HG02981 (cell line): ENCODE measurements at regions not wholly inside any gene's neighbourhood (a gene's known extent, or its start where the extent isn't known, plus 50 kb on each side); places are given as distances from the start of the nearest gene placed in this dataset.

ENCODE experiments used
- ATAC-seq: cut with Tn5 transposase; IDR thresholded peaks from one replicate; pipeline ENCODE4 v1.9.1; 2021; ENCODE audit warnings: mild to moderate bottlenecking, moderate library complexity; ENCODE audit not compliant: unreplicated experiment

DNA sequence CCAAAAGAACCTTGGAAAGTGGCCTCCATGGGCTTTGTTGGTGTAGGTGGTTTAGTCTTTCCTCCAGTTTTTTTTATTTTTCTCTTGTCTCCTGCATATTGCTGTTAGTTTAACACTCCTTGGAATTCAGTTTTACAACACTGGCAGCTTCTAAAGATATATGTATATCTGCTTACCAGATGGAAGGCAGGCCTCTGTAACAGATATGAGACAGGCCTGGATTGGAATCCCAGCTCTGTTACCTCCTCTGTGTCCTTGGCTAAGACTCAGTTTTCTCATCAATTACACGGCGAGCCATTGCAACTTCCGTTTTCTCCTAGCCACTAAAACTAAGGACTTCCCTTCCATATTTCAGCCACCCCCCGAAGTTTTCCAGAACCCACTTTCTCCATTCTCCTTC lies 133.4 kb upstream of the SMAD1 start:
- no peak for ATAC-seq

GRCh38 chr4:145347684-145348083 lies 134.0 kb upstream of the SMAD1 start:
- ATAC-seq: no peak

DNA sequence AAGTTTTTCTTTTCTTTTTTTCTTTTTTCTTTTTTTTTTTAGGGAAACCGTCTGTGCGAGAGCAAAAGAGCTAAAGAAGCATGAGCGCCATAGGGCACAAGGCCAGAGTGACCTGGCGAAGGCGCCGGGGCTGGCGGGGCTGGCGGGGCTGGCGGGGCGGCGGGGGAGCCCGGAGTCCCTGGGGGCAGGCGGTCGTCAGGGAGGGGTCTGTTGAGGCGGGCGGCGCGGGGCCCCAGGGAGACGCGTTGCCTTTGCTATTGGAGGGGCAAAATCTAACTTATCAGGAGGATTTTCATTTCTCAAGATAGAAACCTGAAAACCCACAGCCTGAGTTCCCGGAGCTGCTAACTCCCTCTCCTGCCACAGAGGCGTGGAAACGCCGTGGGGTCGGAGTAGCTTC lies 135.6 kb upstream of the SMAD1 start:
- no peak for ATAC-seq

GRCh38 chr4:145345401-145345800 lies 136.3 kb upstream of the SMAD1 start:
- ATAC-seq: no peak

DNA sequence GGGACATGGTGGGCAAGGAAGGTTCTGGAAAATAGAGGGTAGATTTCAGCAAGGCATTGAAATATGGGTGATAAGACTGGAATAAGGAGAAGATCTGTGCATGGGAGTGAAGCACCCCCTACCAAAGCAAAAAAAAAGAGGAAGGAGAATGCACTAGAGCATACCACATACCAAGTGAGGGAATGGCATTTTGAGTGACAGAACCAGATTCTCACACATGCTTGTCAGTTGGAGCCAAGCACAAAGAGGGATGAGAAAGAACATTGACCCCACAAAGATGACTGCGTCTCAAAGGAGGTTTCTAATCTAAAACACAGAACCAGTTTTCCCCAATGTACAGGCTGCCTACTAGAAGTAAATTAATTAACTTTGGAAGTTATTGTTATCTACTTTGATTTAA lies 140.3 kb upstream of the SMAD1 start:
- ATAC-seq: no peak

GRCh38 chr4:145340071-145340675 lies 141.5 kb upstream of the SMAD1 start:
- ATAC-seq: no peak

DNA sequence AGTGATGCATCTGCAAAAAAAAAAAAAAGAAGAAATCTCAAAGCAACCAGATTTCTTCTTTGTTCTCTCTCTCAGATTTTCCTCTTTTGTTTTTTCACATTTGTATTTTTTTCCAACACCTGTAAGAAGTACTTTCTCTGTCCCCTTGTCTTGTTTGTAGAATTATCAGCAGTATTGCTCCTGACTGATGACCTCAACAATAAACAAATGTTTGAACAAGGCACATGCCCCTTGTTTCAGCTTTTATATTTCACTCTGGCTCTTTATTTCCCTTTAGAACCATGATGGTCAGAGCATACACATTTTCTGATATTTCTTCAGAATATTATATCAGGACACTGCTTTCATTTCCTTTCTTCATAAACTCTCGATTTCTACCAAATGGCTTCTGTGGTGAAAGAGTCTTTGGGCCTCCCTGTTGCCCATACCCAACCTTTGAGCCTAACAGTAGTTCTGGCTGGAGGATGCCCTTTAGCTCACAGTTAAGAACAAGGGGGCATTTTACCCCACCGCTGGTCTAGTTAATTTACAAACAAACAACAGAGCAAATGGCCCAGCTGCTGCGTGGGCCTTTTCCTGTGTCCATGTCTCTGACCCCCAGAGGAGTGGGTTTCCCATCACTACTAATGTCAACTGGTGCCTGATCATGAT lies 142.5 kb upstream of the SMAD1 start:
- ATAC-seq: no peak

- no peak for ATAC-seq
These were observed 143.1 kb upstream of the SMAD1 start for GRCh38 chr4:145338568-145338967.

DNA sequence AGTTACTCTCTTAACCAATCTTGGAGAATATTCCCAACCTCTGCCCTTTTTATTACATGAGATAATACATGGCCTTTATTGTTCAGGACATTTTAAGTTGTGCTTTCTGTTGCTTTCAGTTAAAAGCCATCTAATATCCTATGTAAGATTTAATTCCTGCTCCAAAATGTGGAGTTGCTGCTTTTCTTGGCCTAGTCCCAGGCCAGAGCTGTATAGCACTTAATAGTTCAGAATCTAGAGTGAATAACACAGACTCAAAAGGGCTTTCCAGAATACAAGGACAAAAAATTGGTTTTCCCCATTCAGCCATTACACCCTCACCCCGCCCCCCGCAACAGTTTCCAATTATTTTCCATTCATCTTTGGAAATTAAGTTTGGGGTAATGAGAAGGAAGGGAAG lies 144.3 kb upstream of the SMAD1 start:
- ATAC-seq: no peak

- ATAC-seq: no peak
These were observed 147.9 kb upstream of the SMAD1 start for GRCh38 chr4:145333786-145334185.

DNA sequence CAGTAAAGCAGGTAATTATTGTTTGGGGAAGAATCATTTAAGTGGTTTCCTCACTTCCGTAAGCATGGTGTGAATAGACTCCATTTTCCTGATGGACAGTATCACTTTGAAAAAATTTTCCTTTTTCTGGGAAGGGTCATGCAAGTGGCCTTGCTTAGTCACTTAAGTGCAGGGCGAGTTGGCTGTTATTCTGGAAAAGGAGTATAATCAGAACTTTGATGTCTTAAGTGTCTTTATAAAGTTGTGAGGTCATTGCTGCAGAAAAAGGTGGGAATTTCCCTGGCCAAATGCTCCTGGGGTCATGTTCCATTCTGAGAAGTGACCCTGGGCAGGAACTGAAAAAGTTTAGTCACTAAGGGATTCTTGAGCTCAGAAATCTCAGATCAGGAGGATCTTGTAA lies 146.1 kb upstream of the OTUD4 start:
- ATAC-seq: no peak

DNA sequence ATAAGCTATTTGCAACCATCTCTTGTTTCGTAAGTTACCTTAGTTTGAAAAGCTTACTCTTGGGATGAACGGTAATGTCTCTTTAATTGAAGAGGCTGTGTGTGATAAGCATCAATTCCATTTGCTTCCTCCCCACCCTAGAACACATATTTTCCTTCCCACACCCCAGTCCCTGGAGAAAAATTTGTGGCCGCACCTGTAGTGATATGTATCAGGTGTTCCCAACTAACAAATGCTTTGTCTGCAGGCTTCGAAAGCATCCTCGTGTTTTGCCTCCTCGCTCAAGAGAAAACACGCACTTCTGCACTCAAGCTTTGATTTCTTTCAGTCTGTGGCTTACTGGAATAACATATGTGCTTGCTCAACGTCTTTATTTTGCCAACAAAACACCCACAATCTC lies 143.8 kb upstream of the OTUD4 start:
- no peak for ATAC-seq

- no peak for ATAC-seq
These were observed 139.9 kb upstream of the OTUD4 start for GRCh38 chr4:145320294-145320693.

- ATAC-seq: no peak
These were observed 139.4 kb upstream of the OTUD4 start for GRCh38 chr4:145319751-145320150.

DNA sequence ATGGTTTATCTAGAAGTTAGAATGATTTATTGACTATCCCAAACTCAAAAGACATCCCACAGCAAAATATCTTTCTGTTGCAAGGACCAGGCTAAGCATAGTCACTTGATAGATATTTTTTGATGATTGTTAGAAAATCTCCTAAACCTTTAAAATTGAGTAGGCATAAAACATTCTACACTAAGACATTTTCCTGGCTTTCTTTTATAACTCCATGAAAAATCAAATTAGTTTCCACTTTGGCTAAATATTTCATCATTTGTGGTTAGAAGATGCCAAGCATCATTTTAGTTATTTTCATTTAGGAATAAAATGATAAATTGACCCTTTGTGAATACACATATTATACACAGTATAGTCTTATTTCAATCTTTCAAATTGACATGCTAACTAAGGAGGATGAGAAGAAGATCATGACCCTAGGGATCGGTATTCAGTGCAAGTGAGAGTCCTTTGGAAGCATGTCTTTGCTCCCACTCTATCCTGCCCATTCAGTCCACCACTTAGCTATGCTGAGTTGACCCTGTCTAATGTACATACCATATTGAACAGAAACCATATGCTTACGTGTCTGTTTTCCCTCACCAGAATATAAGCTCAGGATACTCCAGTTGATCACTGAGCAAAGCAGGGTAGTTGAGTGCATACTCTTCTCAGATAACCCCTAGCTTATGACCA lies 136.6 kb upstream of the OTUD4 start:
- no peak for ATAC-seq

- ATAC-seq: no peak
These were observed 135.4 kb upstream of the OTUD4 start for GRCh38 chr4:145315811-145316225.

DNA sequence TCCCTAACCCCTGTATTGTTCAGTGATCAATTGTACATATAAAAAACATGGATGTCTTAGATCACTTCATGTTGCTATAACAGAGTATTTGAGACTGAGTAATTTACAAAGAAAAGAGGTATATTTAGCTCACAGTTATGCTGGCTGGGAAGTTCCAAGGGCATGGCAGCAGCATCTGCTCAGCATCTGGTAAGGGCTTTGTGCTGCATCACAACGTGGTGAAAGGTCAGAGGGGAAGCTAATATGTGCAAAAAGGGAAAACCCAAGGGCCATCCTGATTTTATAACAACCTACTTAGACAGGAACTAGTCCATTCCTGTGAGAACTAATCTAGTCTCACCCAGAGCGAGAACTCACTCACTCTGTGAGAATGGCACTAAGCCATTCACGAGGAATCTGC lies 128.2 kb upstream of the OTUD4 start:
- no peak for ATAC-seq

DNA sequence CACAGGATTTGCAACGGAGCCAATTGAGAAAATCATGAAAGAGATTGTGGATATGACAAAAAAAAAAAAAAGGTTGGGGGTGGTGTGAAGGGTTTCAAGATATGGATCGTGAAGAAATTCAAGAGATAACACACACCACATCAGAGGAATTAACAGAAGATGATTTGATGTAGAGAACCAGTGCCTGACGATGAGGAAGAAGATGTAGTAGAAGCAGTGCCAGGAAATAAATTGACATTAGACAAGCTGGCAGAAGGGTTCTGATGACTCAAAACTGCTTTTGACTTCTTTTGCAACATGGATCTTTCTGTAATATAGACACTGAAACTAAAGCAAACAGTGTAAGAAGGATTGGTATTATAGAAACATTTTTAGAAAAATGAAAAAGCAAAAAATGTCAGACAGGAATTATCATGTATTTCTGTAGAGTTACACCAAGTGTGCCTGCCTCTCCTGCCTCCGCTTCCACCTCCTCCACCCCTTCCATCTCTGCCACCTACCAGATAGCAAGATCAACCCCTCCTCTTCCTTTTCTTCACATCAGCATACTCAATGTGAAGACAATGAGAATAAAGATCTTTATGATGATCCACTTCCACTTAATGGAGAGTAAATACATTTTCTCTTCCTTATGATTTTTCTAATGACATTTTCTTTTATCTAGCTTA lies 127.5 kb upstream of the OTUD4 start:
- no peak for ATAC-seq

GRCh38 chr4:145307120-145307519 lies 126.7 kb upstream of the OTUD4 start:
- ATAC-seq: no peak

GRCh38 chr4:145302725-145303124 lies 122.3 kb upstream of the OTUD4 start:
- ATAC-seq: no peak

GRCh38 chr4:145301386-145302080 lies 121.1 kb upstream of the OTUD4 start:
- ATAC-seq: no peak
